ENCODE measurements at regions not wholly inside any gene's neighbourhood (a gene's known extent, or its start where the extent isn't known, plus 50 kb on each side); places are given as distances from the start of the nearest gene placed in this dataset.

DNA sequence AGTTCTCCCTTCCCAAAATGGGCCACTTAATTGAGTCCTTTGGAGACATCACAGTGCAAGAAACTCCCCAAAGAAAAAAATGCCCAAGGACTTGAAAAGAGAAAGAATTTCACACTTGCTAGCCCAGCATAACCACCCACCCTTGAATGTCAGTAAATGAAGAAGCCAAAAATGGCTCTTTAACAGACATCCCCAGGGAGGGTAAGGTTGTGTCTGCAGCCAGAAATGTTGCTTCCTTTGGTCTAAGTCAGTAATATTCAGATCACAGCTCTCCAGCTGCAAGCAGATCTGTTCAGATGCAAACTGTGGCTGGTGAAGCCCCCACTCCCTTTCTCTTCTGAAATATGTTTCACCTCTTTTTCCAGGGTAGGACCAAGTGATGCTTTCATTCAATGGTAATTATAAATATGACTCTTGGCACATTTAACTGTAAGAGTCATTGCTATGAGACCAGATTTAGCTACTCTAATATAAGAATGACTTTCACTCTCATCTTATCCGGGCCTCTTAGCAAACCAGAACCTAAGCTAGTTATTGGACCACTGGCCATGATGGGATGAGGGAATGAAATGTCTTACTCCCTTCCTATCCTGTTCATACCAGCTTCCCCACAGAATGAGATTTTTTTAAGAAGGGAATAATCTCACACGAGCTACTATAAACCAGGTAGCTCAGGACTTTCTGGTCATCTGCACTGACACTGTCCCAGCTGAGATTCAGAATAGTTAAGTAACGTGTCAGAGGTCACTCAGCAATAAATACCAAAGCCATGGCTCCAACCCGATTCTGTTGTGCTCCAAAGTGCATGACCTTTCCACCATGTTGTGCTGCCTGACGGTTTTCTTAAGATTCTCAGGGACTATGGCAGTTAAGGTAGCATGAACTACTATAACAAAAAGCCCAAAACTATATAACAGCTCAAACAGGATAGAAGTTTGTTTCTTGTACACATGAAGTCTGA is 234.1 kb downstream of the FOXO1 start:
- no peak for DNase-seq (ENCODE audit: low read depth)

GRCh38 chr13:40433001-40433400 is 233.4 kb downstream of the FOXO1 start:
- DNase-seq (ENCODE audit: low read depth), result no peak

GRCh38 chr13:40433577-40433976 is 232.9 kb downstream of the FOXO1 start:
- no peak for DNase-seq (ENCODE audit: low read depth)

GRCh38 chr13:40434516-40435397 is 231.7 kb downstream of the FOXO1 start:
- DNase-seq (ENCODE audit: low read depth), result no peak

DNA sequence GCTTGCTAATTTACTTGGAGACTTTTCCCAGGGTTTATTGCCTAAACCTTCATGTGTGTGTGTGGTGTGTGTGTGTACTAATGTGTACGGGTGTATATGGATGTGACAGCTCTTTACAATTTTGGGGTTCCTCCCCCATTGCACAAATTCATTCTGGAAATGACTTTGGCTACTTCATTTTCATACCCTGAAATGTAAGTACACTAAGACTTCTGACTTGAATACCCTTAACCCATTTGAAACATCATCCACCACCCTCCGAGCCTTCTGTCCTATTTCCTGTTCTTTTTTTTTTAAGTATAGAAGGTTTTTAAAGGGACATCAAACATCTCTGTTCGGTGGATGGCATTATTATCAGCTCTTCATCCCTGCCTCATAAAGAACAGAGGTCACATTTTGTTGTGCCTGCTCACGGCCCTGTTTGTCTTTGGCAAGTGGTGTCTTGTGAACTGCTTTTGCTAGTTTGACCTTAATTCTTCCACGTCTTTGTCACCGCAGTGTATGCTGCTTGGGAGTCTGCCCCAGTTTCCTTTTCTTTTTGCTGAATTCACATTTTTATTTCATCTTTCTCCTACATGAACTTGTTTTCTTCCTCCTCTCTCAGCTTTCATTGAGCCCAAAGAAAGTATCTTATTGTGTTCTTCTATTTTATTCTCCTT is 228.3 kb downstream of the FOXO1 start:
- no peak for DNase-seq (ENCODE audit: low read depth)

DNA sequence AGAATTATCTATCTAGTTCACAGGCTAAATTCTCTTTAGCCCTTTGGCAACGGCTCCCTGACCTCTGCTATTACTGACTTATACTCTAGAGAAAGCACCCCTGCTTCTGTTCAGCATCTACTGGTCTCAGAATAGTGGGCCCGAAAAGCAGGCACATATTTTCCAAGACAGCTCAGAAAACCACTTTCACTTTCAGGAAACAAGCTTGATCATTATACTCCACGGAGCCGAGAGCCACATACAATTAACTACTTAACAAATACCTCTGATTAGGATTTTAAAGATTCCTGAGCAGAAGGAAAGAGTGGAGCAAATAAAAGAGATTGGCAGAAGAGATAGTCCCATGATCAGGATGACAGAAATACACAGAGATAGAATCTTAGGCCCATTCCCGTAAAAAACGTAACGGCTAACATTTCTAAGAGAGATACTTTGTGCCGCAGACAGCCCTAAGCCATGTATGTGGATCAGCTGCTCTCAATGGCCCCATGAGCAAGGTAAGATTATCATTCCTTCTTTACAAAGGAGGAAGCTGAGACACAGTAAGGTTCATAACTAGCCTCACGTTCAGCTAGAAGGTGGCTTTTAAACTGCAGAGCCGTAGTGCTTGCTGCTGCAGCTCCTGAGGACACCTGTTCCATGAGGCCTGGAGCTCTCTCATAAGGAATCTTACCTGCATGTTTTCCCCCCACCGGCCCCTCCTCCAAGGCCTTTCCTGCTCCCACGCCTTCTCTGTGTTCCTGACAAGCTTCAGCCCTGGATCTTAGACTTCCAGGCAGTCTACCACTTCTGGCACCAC is 227.2 kb downstream of the FOXO1 start:
- DNase-seq (ENCODE audit: low read depth), result no peak

GRCh38 chr13:40439928-40440327 is 226.5 kb downstream of the FOXO1 start:
- DNase-seq (ENCODE audit: low read depth), result no peak

GRCh38 chr13:40440990-40441820 is 225.2 kb downstream of the FOXO1 start:
- no peak for DNase-seq (ENCODE audit: low read depth)

DNA sequence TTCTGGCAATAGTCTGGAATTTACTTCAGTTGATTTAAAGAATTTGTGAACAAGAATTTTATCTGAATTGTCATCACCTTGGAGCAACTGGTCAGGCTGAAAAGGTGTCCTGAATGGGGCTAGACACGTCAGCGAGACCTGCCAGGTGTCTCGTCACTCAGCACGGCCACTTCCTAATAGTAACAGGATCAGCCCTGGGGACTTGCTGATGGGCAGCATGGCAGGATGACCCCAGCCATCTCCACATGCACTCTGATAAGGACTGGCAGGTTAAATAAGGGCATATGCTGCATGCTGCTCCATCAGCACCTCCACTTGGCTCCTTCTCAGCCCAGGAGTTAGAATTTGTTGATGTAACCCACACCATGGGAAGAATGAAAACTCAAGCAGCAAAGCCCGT is 224.2 kb downstream of the FOXO1 start:
- DNase-seq (ENCODE audit: low read depth), result no peak

- no peak for DNase-seq (ENCODE audit: low read depth)
Measured at GRCh38 chr13:40442826-40443225, 223.6 kb downstream of the FOXO1 start.

- no peak for DNase-seq (ENCODE audit: low read depth)
Measured at GRCh38 chr13:40444241-40444640, 222.2 kb downstream of the FOXO1 start.

DNA sequence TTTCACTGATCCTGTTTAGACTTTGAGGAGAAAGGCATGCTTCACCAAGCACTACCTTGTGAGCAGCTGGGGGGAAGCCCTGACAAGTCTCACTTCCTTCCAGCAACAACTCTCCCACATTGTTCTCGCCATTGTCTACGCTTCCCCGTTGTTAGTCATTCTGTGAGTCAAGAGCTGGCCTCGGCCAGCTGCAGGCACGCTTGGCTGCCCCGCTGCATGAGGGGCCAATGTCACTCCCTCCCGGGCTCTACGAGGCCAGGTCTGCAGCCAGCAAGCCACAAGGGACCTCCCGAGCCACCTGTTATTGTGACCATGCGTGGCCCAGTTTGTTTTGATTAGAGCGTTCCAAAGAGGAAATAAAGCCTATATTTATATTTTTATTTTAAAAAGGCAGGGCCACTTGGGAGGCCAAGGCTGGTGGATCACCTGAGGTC is 220.9 kb downstream of the FOXO1 start:
- DNase-seq (ENCODE audit: low read depth), result no peak

- DNase-seq (ENCODE audit: low read depth), result no peak
Measured at GRCh38 chr13:40446365-40446764, 220.1 kb downstream of the FOXO1 start.

DNA sequence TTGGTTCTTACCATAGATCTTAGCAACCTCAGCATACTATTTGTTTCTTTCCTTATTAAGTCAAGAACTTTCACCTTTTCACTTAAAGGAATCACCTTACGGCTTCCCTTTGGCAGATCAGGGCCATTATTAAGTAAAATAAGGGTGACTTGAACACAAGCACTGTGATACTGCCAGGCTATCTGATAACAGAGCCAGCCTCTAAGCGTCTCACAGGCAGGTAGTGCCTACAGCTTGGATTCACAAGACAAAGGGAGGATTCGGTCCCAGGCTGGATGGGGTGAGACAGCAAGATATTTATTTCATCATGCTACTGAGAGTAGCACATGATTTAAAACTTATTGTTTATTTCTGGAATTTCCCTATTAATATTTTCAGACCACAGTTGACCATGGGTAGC is 218.6 kb downstream of the FOXO1 start:
- DNase-seq (ENCODE audit: low read depth), result no peak

GRCh38 chr13:40452038-40452666 is 214.3 kb downstream of the FOXO1 start:
- no peak for DNase-seq (ENCODE audit: low read depth)

- no peak for DNase-seq (ENCODE audit: low read depth)
Measured at GRCh38 chr13:40452741-40453334, 213.6 kb downstream of the FOXO1 start.

DNA sequence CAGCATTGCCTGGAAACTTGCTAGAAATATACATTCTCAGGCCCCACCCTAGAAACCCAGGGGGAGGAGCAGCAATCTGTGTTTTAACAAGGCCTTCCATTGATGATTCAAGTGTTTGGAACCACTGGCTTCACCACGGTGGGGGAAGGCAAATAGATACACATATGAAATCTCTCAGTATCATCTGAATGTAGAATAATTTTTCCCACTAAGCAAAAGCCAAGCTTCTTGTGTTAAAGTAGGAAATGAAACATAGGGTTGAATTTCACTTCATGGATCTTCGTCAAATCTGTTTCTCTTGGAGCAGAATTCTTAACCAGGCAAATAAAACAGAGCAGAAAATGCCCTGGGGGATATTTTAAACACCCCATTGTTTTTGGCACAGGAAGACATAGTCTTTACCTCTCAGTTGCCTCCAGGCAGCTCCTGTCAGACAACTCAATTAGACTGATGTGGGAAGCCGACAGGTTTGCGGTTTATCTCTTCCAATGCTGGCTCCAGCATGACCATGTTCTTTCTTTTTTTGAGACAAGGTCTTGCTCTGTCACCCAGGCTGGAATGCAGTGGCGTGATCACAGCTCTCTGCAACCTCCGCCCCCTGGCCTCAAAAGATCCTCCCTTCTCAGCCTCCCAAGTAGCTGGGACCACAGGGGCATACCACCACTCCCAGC is 213.0 kb downstream of the FOXO1 start:
- no peak for DNase-seq (ENCODE audit: low read depth)

- DNase-seq (ENCODE audit: low read depth), result no peak
Measured at GRCh38 chr13:40456397-40456953, 210.0 kb downstream of the FOXO1 start.
